D721Med (cell line): ENCODE measurements at regions not wholly inside any gene's neighbourhood (a gene's known extent, or its start where the extent isn't known, plus 50 kb on each side); places are given as distances from the start of the nearest gene placed in this dataset.

Source experiments
- DNase-seq: peaks from one replicate; pipeline ENCODE4 v3.0.0; 2011; ENCODE audit warnings: low spot score; ENCODE audit not compliant: insufficient read length
- FAIRE-seq: peaks from 2 replicates; lab custom pipeline; 2011; peaks lifted over from hg19 to GRCh38; lab: Jason Lieb, UNC
- TF ChIP-seq, protein P1 (sequence below): IDR thresholded peaks from 2 replicates; pipeline ENCODE4 v1.5.1; 2012; ENCODE audit warnings: mild to moderate bottlenecking, control low read depth; ENCODE audit not compliant: insufficient read depth; ENCODE audit errors: missing control alignments

DNA sequence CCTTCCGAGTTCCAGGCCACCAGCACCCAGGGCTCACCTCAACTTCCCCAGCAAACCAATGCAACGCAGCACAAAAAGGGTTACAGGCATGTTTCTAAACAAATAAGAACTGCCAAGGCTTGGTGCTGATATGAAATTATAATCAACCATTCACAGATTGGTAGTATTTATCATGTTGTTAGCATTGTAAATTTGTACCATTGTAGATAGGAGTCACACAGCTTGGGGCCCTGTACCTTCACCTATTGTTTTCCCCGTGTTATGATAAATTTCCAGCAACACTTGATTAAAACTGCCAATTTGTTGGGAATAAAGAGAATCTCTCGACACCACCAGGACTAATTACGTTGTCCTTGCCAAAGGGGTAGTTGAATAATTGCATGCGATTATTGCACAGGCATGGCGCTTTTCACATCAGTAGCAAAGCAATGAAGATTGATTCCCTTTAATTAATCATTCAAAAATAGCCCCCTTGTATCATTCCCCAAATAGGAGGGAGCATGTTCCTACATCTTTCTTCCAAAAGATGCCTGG lies 454.1 kb downstream of the ZNF608 start:
- no peak for DNase-seq
- no peak for FAIRE-seq
- TF ChIP-seq, protein P1, sequence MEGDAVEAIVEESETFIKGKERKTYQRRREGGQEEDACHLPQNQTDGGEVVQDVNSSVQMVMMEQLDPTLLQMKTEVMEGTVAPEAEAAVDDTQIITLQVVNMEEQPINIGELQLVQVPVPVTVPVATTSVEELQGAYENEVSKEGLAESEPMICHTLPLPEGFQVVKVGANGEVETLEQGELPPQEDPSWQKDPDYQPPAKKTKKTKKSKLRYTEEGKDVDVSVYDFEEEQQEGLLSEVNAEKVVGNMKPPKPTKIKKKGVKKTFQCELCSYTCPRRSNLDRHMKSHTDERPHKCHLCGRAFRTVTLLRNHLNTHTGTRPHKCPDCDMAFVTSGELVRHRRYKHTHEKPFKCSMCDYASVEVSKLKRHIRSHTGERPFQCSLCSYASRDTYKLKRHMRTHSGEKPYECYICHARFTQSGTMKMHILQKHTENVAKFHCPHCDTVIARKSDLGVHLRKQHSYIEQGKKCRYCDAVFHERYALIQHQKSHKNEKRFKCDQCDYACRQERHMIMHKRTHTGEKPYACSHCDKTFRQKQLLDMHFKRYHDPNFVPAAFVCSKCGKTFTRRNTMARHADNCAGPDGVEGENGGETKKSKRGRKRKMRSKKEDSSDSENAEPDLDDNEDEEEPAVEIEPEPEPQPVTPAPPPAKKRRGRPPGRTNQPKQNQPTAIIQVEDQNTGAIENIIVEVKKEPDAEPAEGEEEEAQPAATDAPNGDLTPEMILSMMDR: no peak

DNA sequence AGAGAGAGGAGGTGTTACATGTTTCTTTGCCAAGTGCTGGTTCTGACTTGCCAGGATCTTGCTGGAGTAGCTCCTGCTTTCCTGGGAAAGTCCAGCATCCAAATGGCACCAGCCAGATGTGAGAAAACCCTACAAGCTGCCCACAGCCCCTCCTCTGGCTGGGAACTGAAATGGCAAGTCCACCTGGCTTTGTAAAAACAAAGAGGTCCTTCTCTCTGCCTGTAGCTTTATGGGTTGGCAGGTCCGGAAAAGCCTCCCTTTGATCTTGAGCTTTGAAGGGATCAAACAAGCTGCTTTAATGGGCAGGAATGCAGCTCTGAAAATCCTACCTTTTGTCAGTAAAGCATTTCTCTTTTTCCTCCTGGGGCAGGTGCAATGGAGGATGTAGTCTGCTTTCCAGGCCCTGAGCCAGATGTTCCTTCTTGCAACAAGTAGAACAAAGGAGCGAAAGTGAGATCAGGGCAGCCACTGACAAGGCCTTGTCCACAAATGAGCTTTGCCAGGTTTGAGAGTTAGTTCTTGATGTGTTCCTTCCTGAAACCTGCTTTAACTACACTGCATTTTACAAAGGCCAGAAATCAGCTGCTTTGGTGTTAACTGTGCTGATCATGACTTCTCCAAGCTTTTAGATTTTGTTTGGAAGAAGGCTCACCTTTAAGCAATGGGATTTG lies 456.7 kb downstream of the ZNF608 start:
- FAIRE-seq: no peak
- no peak for DNase-seq
- TF ChIP-seq, protein P1: no peak

DNA sequence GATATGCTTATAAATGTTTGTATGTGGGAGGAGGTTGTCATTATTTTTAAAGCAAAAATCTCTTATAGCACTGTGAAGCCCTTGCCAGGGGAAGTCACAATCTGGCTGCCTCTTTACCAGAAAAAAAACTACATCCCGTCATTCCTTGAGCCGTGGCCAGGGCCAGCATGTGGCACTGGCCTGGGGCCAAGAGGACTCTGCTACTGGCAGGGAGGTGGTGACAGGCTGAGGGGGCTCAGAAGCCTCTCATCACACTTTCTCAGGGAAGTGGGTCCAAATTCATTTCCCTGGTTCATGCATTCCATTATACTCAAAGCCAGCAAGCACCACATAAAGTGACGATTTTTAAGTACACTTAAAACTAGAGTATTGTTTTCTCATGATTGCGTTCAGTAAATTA lies 457.3 kb downstream of the ZNF608 start:
- FAIRE-seq: no peak
- TF ChIP-seq, protein P1: no peak
- no peak for DNase-seq

DNA sequence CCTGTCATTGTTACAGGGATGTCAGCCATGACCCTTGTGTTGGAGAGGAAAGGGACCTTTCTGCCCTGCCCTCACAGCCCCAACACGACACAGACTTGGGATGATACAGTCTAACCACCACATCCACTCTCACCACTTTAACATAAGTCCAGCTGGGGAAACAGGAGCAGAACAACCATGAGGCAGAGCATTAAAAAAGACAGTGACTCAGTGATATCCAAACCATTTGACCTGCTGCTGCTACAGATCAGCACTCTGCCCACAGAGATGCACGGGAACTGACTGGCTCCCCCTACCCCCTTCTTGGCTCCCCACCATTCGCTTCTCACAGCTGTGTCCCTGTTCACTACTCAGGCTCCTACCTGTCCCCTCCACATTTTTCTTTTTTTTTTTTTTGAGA lies 458.6 kb downstream of the ZNF608 start:
- DNase-seq: no peak
- no peak for FAIRE-seq
- TF ChIP-seq, protein P1: no peak

DNA sequence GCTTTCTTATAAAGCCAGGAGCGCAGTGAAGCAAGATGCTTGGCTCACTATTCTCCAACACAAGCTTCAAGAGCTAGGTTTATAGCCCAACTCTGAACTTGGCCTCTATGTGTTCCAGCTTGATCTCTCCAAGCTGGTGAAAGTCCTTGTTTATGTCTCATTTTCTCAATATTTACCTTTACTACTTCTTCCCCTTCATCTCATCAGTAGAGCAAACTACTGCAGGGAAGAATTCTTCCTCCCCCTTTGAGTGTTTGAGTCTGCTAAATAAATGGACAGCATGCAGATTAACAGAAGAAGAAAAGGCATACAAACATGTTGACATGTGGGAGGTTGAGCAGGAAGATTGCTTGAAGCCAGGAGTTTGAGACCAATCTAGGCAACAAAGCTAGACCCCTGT lies 460.7 kb downstream of the ZNF608 start:
- TF ChIP-seq, protein P1: no peak
- DNase-seq (no peak), FAIRE-seq (no peak)

DNA sequence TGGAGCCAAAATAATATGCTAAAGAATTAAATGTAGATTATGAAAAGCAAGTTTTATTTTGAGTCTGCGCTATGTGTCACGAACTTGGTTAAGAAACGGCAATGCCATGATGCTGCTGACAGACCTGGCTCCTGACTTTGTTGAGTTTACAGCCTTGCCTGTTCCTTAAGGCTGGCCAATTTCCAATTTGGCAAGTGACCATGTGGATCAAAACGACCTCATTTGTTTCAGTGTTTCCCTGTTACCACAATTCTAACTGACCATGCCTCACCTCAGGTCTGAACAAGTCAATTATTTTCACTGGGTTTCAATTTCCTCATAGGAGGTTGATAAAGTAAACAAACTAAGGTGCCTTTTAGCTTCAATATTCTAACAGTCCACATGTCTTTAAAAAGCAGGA lies 461.4 kb downstream of the ZNF608 start:
- no peak for DNase-seq

DNA sequence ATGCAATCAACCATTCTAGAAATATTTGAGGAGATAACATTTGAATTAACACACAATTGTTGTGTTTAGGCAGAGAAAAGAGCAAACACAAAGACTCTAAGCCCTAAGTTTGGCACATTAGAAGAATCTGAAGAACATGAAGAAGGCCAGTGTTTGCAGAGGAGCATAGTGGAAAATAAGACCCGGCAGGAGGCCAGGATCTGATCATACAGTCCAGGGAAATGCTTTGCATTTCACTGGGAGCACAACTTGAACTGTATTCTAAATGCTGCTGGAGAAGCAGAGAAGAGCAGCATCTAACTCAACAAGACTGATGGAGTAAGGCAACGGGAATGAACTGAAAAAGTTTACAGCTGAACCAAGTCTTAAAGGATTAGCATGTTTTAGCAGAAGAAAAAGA lies 463.4 kb downstream of the ZNF608 start:
- TF ChIP-seq, protein P1: no peak
- DNase-seq (no peak), FAIRE-seq (no peak)

More for the DNA sequence above, 461.4 kb downstream of the ZNF608 start:
- TF ChIP-seq, protein P1: no peak
- no peak for FAIRE-seq
